ENCODE measurements at regions not wholly inside any gene's neighbourhood (a gene's known extent, or its start where the extent isn't known, plus 50 kb on each side); places are given as distances from the start of the nearest gene placed in this dataset.
A peak's percentile ranks its signal among the peaks of the same experiment; 100 is the strongest.

GRCh38 chr13:74298923-74299322 is 164.7 kb upstream of the KLF12 start:
- H3K9me3 ChIP-seq: no peaks in the 10 kb centered on the region
- no peak overlapping the region for H3K27ac ChIP-seq
- 97 to 99% (median 98%) methylated on average over 4 of the region's 4 CpGs for WGBS, 3 donors
- no peak for DNase-seq
- H3K4me3 ChIP-seq: no peak overlapping the region
- H3K4me1 ChIP-seq (ENCODE audit: insufficient read depth): no peaks in the 10 kb centered on the region
- TF ChIP-seq CTCF (IDR thresholded peaks at IDR 0.05) (no peak), POLR2A (IDR thresholded peaks at IDR 0.05) (no peak), EP300 (IDR thresholded peaks at IDR 0.05) (no peak)
- H3K36me3 ChIP-seq: no peaks in the 10 kb centered on the region
- no peaks in the 10 kb centered on the region for H3K27me3 ChIP-seq
- intact Hi-C loops (cut with DNase I): no loop called here

- peak in 4 of 5 donors; percentile 17 to 42 (median 24) for DNase-seq
- 7 to 14% (median 13%) methylated on average over 10 of the region's 10 CpGs for WGBS, 3 donors
- H3K27me3 ChIP-seq: no peaks in the 10 kb centered on the region
- no peaks in the 10 kb centered on the region for H3K36me3 ChIP-seq
- peaks cover 8% of the 10 kb centered on the region for H3K4me1 ChIP-seq (ENCODE audit: insufficient read depth)
- H3K9me3 ChIP-seq: no peaks in the 10 kb centered on the region
- no peak overlapping the region for H3K4me3 ChIP-seq
- TF ChIP-seq POLR2A (IDR thresholded peaks at IDR 0.05) (no peak), CTCF (IDR thresholded peaks at IDR 0.05) (peak in 1 of 3 donors; percentile 12), EP300 (IDR thresholded peaks at IDR 0.05) (no peak)
- intact Hi-C loops (cut with DNase I): loop anchor here in 1 of 4 donors (10.0 kb wide), 1 partner anchor 535 kb away; no protein-coding TSS in a partner anchor
- no peak overlapping the region for H3K27ac ChIP-seq
These were observed 155.9 kb upstream of the KLF12 start for GRCh38 chr13:74289861-74290773.

- Histone ChIP-seq H3K9me3 (no peaks in the 10 kb centered on the region), H3K4me1 (ENCODE audit: insufficient read depth) (peaks cover 8% of the 10 kb centered on the region), H3K27ac (no peak overlapping the region), H3K36me3 (no peaks in the 10 kb centered on the region), H3K4me3 (no peak overlapping the region), H3K27me3 (no peaks in the 10 kb centered on the region)
- no peak for DNase-seq
- no peak for TF ChIP-seq EP300 (IDR thresholded peaks at IDR 0.05)
- TF ChIP-seq CTCF (IDR thresholded peaks at IDR 0.05): no peak
- TF ChIP-seq POLR2A (IDR thresholded peaks at IDR 0.05): no peak
- intact Hi-C loops (cut with DNase I): loop anchor here in 1 of 4 donors (10.0 kb wide), 1 partner anchor 534 kb away; no protein-coding TSS in a partner anchor
- 91 to 93% (median 92%) methylated on average over 7 of the region's 7 CpGs for WGBS, 3 donors
These were observed 154.9 kb upstream of the KLF12 start for GRCh38 chr13:74289107-74289506.

GRCh38 chr13:74288361-74288911 is 154.2 kb upstream of the KLF12 start:
- peaks cover 8% of the 10 kb centered on the region for H3K4me1 ChIP-seq (ENCODE audit: insufficient read depth)
- TF ChIP-seq CTCF (IDR thresholded peaks at IDR 0.05) (no peak), POLR2A (IDR thresholded peaks at IDR 0.05) (no peak), EP300 (IDR thresholded peaks at IDR 0.05) (no peak)
- no peaks in the 10 kb centered on the region for H3K36me3 ChIP-seq
- WGBS, 3 donors: 58 to 61% (median 59%) methylated on average over 10 of the region's 10 CpGs
- no peaks in the 10 kb centered on the region for H3K27me3 ChIP-seq
- no peaks in the 10 kb centered on the region for H3K9me3 ChIP-seq
- intact Hi-C loops (cut with DNase I): loop anchor here in 1 of 4 donors (10.0 kb wide), 1 partner anchor 534 kb away; no protein-coding TSS in a partner anchor
- peak in 3 of 5 donors; percentile 14 to 23 (median 21) for DNase-seq
- H3K27ac ChIP-seq: no peak overlapping the region
- no peak overlapping the region for H3K4me3 ChIP-seq

Data from ovary (tissue), 7 donors.